GM23338 (cell line): ENCODE measurements at regions not wholly inside any gene's neighbourhood (a gene's known extent, or its start where the extent isn't known, plus 50 kb on each side); places are given as distances from the start of the nearest gene placed in this dataset.

Experiments used
- ATAC-seq: fragments of 200-7000 bp; cut with Tn5 transposase; 3 replicates; pipeline ENCODE4 v1.9.1; 2020
- DNase-seq: peaks from one replicate; pipeline ENCODE4 v3.0.0-alpha.2; 2015; ENCODE audit warnings: low spot score
- H2AFZ ChIP-seq: fragments of 200-600 bp; sonication (generic); 2 replicates; pipeline ENCODE4 v1.8.0; 2016; ENCODE audit warnings: antibody characterized with exemption, mild to moderate bottlenecking, moderate library complexity
- H3F3A ChIP-seq: fragments of 200-600 bp; sonication (generic); replicated peaks from 2 replicates; pipeline ENCODE4 v1.8.0; 2017; ENCODE audit warnings: antibody characterized with exemption, mixed run types, low read depth
- H3K27ac ChIP-seq: fragments of 200-600 bp; sonication (generic); 2 replicates; pipeline ENCODE4 v1.6.1; 2016; ENCODE audit warnings: low read depth
- H3K27me3 ChIP-seq: fragments of 200-600 bp; sonication (generic); 2 replicates; pipeline ENCODE4 v1.8.0; 2016; ENCODE audit warnings: mild to moderate bottlenecking, mixed run types, moderate library complexity; ENCODE audit not compliant: insufficient read depth
- H3K36me3 ChIP-seq: fragments of 200-600 bp; sonication (generic); 2 replicates; pipeline ENCODE4 v1.8.0; 2016; ENCODE audit warnings: mild to moderate bottlenecking; ENCODE audit not compliant: insufficient read depth
- H3K4me1 ChIP-seq: fragments of 200-600 bp; sonication (generic); 2 replicates; pipeline ENCODE4 v1.8.0; 2016; ENCODE audit warnings: mild to moderate bottlenecking, moderate library complexity; ENCODE audit not compliant: insufficient read depth
- H3K4me2 ChIP-seq: fragments of 200-600 bp; sonication (generic); 2 replicates; pipeline ENCODE4 v1.7.1; 2017; ENCODE audit warnings: mixed run types
- H3K4me3 ChIP-seq: fragments of 200-600 bp; sonication (generic); 2 replicates; pipeline ENCODE4 v1.6.1; 2016; ENCODE audit warnings: mixed run types
- H3K79me2 ChIP-seq: fragments of 200-600 bp; sonication (generic); replicated peaks from 2 replicates; pipeline ENCODE4 v1.8.0; 2017; ENCODE audit warnings: mild to moderate bottlenecking; ENCODE audit not compliant: insufficient read depth
- H3K9me2 ChIP-seq: fragments of 200-600 bp; sonication (generic); 2 replicates; pipeline ENCODE4 v1.8.0; 2017; ENCODE audit not compliant: insufficient read depth
- H4K20me1 ChIP-seq: fragments of 200-600 bp; sonication (generic); replicated peaks from 2 replicates; pipeline ENCODE4 v1.8.0; 2017; ENCODE audit warnings: mild to moderate bottlenecking; ENCODE audit not compliant: insufficient read depth
- H3K27ac Mint-ChIP-seq: 2 replicates; pipeline ENCODE4 v1.8.0; 2020; ENCODE audit warnings: inconsistent platforms, mild to moderate bottlenecking, moderate library complexity, mixed read lengths
- H3K27me3 Mint-ChIP-seq: 3 replicates; pipeline ENCODE4 v1.8.0; 2022; ENCODE audit warnings: low read depth, mild to moderate bottlenecking, moderate library complexity, mixed read lengths, inconsistent platforms; ENCODE audit not compliant: insufficient read depth, poor library complexity
- H3K36me3 Mint-ChIP-seq: 3 replicates; pipeline ENCODE4 v1.8.0; 2021; ENCODE audit warnings: low read depth, mild to moderate bottlenecking, inconsistent platforms, moderate library complexity, mixed read lengths
- H3K4me1 Mint-ChIP-seq: 3 replicates; pipeline ENCODE4 v1.8.0; 2020; ENCODE audit warnings: mild to moderate bottlenecking, inconsistent platforms, mixed read lengths
- H3K4me3 Mint-ChIP-seq: 3 replicates; pipeline ENCODE4 v1.8.0; 2021; ENCODE audit warnings: moderate library complexity, mild to moderate bottlenecking, inconsistent platforms, mixed read lengths
- H3K9me3 Mint-ChIP-seq: 3 replicates; pipeline ENCODE4 v1.8.0; 2020; ENCODE audit warnings: moderate library complexity, mild to moderate bottlenecking, inconsistent platforms, mixed read lengths
- CREB1 ChIP-seq: fragments of 250-450 bp; sonication (Bioruptor Pico); IDR thresholded peaks from 2 replicates; pipeline ENCODE4 v1.5.0; 2020; ENCODE audit warnings: low read depth, mild to moderate bottlenecking, moderate library complexity
- CTCF ChIP-seq, 2 experiments: fragments of 200-600 bp in 1 of 2; sonication (generic) in 1 of 2; conservative IDR thresholded peaks; 2 replicates each; pipeline versions ENCODE4 v1.5.1 to v1.6.1; 2016 to 2017; ENCODE audit warnings: antibody characterized with exemption in 2 of 2, low read depth in 2 of 2, mild to moderate bottlenecking in 2 of 2, moderate library complexity in 1 of 2
- EZH2 ChIP-seq: fragments of 200-600 bp; sonication (generic); IDR thresholded peaks from one replicate; pipeline ENCODE4 v1.8.0; 2017; ENCODE audit warnings: antibody characterized with exemption, mild to moderate bottlenecking, low read depth; ENCODE audit not compliant: unreplicated experiment
- EZH2phosphoT487 ChIP-seq: fragments of 200-600 bp; sonication (generic); IDR thresholded peaks from one replicate; pipeline ENCODE4 v1.8.1; 2018; ENCODE audit warnings: antibody characterized with exemption; ENCODE audit not compliant: unreplicated experiment
- JUNB ChIP-seq: IDR thresholded peaks from one replicate; pipeline ENCODE4 v1.6.1; 2016; ENCODE audit warnings: antibody characterized with exemption; ENCODE audit not compliant: unreplicated experiment
- NANOG ChIP-seq: IDR thresholded peaks from 2 replicates; pipeline ENCODE4 v1.6.1; 2016; ENCODE audit warnings: antibody characterized with exemption, borderline replicate concordance
- POLR2AphosphoS5 ChIP-seq: IDR thresholded peaks from 2 replicates; pipeline ENCODE4 v1.6.1; 2016; ENCODE audit warnings: antibody characterized with exemption, low read depth
- REST ChIP-seq: IDR thresholded peaks from one replicate; pipeline ENCODE4 v1.6.1; 2018; ENCODE audit warnings: antibody characterized with exemption; ENCODE audit not compliant: unreplicated experiment
- ZNF114 ChIP-seq: fragments of 250-450 bp; sonication (Bioruptor Pico); IDR thresholded peaks from 2 replicates; pipeline ENCODE4 v1.5.0; 2020; ENCODE audit warnings: mild to moderate bottlenecking, moderate library complexity
- ZNF331 ChIP-seq: fragments of 250-450 bp; sonication (Bioruptor Pico); IDR thresholded peaks from 2 replicates; pipeline ENCODE4 v1.5.0; 2020; ENCODE audit warnings: low read depth, mild to moderate bottlenecking, moderate library complexity
- TF ChIP-seq, protein P1 (sequence below): fragments of 250-450 bp; sonication (Bioruptor Pico); IDR thresholded peaks from 2 replicates; pipeline ENCODE4 v1.5.0; 2020; ENCODE audit warnings: mild to moderate bottlenecking, moderate library complexity

GRCh38 chr12:67568055-67568454 lies 80.5 kb upstream of the DYRK2 start:
- no peak overlapping the region for H3K4me3 ChIP-seq
- TF ChIP-seq POLR2AphosphoS5 (no peak), EZH2 (no peak), JUNB (no peak), CTCF (conservative IDR thresholded peaks at IDR 0.05; ENCODE audit: low read depth in 2 of 2) (no peak), CREB1 (CRISPR knock-in tag) (no peak), NANOG (no peak), EZH2phosphoT487 (no peak), ZNF331 (no peak), ZNF114 (CRISPR knock-in tag) (no peak), REST (no peak)
- TF ChIP-seq, protein P1, sequence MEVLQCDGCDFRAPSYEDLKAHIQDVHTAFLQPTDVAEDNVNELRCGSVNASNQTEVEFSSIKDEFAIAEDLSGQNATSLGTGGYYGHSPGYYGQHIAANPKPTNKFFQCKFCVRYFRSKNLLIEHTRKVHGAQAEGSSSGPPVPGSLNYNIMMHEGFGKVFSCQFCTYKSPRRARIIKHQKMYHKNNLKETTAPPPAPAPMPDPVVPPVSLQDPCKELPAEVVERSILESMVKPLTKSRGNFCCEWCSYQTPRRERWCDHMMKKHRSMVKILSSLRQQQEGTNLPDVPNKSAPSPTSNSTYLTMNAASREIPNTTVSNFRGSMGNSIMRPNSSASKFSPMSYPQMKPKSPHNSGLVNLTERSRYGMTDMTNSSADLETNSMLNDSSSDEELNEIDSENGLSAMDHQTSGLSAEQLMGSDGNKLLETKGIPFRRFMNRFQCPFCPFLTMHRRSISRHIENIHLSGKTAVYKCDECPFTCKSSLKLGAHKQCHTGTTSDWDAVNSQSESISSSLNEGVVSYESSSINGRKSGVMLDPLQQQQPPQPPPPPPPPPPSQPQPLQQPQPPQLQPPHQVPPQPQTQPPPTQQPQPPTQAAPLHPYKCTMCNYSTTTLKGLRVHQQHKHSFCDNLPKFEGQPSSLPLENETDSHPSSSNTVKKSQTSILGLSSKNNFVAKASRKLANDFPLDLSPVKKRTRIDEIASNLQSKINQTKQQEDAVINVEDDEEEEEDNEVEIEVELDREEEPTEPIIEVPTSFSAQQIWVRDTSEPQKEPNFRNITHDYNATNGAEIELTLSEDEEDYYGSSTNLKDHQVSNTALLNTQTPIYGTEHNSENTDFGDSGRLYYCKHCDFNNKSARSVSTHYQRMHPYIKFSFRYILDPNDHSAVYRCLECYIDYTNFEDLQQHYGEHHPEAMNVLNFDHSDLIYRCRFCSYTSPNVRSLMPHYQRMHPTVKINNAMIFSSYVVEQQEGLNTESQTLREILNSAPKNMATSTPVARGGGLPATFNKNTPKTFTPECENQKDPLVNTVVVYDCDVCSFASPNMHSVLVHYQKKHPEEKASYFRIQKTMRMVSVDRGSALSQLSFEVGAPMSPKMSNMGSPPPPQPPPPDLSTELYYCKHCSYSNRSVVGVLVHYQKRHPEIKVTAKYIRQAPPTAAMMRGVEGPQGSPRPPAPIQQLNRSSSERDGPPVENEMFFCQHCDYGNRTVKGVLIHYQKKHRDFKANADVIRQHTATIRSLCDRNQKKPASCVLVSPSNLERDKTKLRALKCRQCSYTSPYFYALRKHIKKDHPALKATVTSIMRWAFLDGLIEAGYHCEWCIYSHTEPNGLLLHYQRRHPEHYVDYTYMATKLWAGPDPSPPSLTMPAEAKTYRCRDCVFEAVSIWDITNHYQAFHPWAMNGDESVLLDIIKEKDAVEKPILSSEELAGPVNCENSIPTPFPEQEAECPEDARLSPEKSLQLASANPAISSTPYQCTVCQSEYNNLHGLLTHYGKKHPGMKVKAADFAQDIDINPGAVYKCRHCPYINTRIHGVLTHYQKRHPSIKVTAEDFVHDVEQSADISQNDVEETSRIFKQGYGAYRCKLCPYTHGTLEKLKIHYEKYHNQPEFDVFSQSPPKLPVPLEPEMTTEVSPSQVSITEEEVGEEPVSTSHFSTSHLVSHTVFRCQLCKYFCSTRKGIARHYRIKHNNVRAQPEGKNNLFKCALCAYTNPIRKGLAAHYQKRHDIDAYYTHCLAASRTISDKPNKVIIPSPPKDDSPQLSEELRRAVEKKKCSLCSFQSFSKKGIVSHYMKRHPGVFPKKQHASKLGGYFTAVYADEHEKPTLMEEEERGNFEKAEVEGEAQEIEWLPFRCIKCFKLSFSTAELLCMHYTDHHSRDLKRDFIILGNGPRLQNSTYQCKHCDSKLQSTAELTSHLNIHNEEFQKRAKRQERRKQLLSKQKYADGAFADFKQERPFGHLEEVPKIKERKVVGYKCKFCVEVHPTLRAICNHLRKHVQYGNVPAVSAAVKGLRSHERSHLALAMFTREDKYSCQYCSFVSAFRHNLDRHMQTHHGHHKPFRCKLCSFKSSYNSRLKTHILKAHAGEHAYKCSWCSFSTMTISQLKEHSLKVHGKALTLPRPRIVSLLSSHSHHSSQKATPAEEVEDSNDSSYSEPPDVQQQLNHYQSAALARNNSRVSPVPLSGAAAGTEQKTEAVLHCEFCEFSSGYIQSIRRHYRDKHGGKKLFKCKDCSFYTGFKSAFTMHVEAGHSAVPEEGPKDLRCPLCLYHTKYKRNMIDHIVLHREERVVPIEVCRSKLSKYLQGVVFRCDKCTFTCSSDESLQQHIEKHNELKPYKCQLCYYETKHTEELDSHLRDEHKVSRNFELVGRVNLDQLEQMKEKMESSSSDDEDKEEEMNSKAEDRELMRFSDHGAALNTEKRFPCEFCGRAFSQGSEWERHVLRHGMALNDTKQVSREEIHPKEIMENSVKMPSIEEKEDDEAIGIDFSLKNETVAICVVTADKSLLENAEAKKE (CRISPR knock-in tag), result no peak
- Mint-ChIP-seq H3K27ac (no peak overlapping the region), H3K36me3 (peaks cover 4% of the 10 kb centered on the region; the same call in 2 of the 3 replicates), H3K27me3 (no peaks in the 10 kb centered on the region), H3K4me3 (no peak overlapping the region), H3K9me3 (peaks cover 10% of the 10 kb centered on the region; the same call in 2 of the 3 replicates), H3K4me1 (peaks cover 2% of the 10 kb centered on the region; the same call in 1 of the 3 replicates)
- H3F3A ChIP-seq, result no peaks in the 10 kb centered on the region
- H3K27me3 ChIP-seq, result no peaks in the 10 kb centered on the region
- H3K27ac ChIP-seq, result no peak overlapping the region
- no peaks in the 10 kb centered on the region for H4K20me1 ChIP-seq
- no peaks in the 10 kb centered on the region for H3K4me1 ChIP-seq
- H3K4me2 ChIP-seq, result no peak overlapping the region
- no peak for DNase-seq
- ATAC-seq, result no peak
- H3K79me2 ChIP-seq, result no peaks in the 10 kb centered on the region
- H2AFZ ChIP-seq, result no peak overlapping the region
- H3K9me2 ChIP-seq, result peaks cover 7% of the 10 kb centered on the region
- 0 out of 2 replicates have a peak, but pooled peaks cover 7% of the 10 kb centered on the region for H3K36me3 ChIP-seq
